ENCODE measurements at regions not wholly inside any gene's neighbourhood (a gene's known extent, or its start where the extent isn't known, plus 50 kb on each side); places are given as distances from the start of the nearest gene placed in this dataset.
"Not testable (repeated sequence)": the region's sequence is repeated elsewhere in the genome, so short reads cannot be mapped to it uniquely, and the experiment has no call there.

- H3K27me3 ChIP-seq: no peaks in the 10 kb centered on the region
- no peak overlapping the region for H3K9ac ChIP-seq
- H4K20me1 ChIP-seq: no peaks in the 10 kb centered on the region
- no peak overlapping the region for H3K27ac ChIP-seq
- TF ChIP-seq Cebpa-rat (IDR thresholded peaks at IDR 0.05): no peak
- H3K4me3 ChIP-seq: no peak overlapping the region
- H3K36me3 ChIP-seq: no peaks in the 10 kb centered on the region
- no peaks in the 10 kb centered on the region for H3K4me1 ChIP-seq
- no peaks in the 10 kb centered on the region for H3K9me3 ChIP-seq
- no peak overlapping the region for H3K4me2 ChIP-seq
Observed at GRCh38 chr11:121881806-121882205, 234.2 kb downstream of the BLID start.

- no peak overlapping the region for H3K9ac ChIP-seq
- H3K27ac ChIP-seq: no peak overlapping the region
- no peaks in the 10 kb centered on the region for H4K20me1 ChIP-seq
- H3K4me3 ChIP-seq: no peak overlapping the region
- no peaks in the 10 kb centered on the region for H3K4me1 ChIP-seq
- H3K36me3 ChIP-seq: no peaks in the 10 kb centered on the region
- no peaks in the 10 kb centered on the region for H3K9me3 ChIP-seq
- TF ChIP-seq Cebpa-rat (IDR thresholded peaks at IDR 0.05): no peak
- no peaks in the 10 kb centered on the region for H3K27me3 ChIP-seq
- H3K4me2 ChIP-seq: no peak overlapping the region
Observed at GRCh38 chr11:121877152-121877551, 238.9 kb downstream of the BLID start.

- Histone ChIP-seq H3K9ac (no peak overlapping the region), H3K27ac (no peak overlapping the region), H3K4me3 (no peak overlapping the region), H3K4me2 (no peak overlapping the region), H3K36me3 (no peaks in the 10 kb centered on the region), H3K4me1 (no peaks in the 10 kb centered on the region), H3K27me3 (no peaks in the 10 kb centered on the region), H4K20me1 (no peaks in the 10 kb centered on the region), H3K9me3 (no peaks in the 10 kb centered on the region)
- no peak for TF ChIP-seq Cebpa-rat (IDR thresholded peaks at IDR 0.05)
Observed at GRCh38 chr11:121873766-121874165, 242.2 kb downstream of the BLID start.

GRCh38 chr11:121872356-121872755 lies 243.7 kb downstream of the BLID start:
- Histone ChIP-seq H3K4me3 (no peak overlapping the region), H3K27ac (no peak overlapping the region), H3K4me2 (no peak overlapping the region)

GRCh38 chr11:121870206-121871045 lies 245.6 kb downstream of the BLID start:
- TF ChIP-seq Cebpa-rat (IDR thresholded peaks at IDR 0.05): no peak
- Histone ChIP-seq H3K4me1 (no peaks in the 10 kb centered on the region), H3K4me3 (no peak overlapping the region), H4K20me1 (no peaks in the 10 kb centered on the region), H3K27me3 (no peaks in the 10 kb centered on the region), H3K27ac (no peak overlapping the region), H3K9ac (no peak overlapping the region), H3K9me3 (no peaks in the 10 kb centered on the region), H3K36me3 (no peaks in the 10 kb centered on the region), H3K4me2 (no peak overlapping the region)

More at GRCh38 chr11:121872356-121872755, 243.7 kb downstream of the BLID start:
- H3K36me3 ChIP-seq: no peaks in the 10 kb centered on the region
- no peaks in the 10 kb centered on the region for H3K9me3 ChIP-seq
- TF ChIP-seq Cebpa-rat (IDR thresholded peaks at IDR 0.05): no peak
- H4K20me1 ChIP-seq: no peaks in the 10 kb centered on the region
- H3K27me3 ChIP-seq: no peaks in the 10 kb centered on the region
- no peaks in the 10 kb centered on the region for H3K4me1 ChIP-seq
- H3K9ac ChIP-seq: no peak overlapping the region

- no peak overlapping the region for H3K27ac ChIP-seq
- H3K36me3 ChIP-seq: no peaks in the 10 kb centered on the region
- H3K4me1 ChIP-seq: no peaks in the 10 kb centered on the region
- no peaks in the 10 kb centered on the region for H3K27me3 ChIP-seq
- TF ChIP-seq Cebpa-rat (IDR thresholded peaks at IDR 0.05): no peak
- H3K4me2 ChIP-seq: no peak overlapping the region
- no peak overlapping the region for H3K9ac ChIP-seq
- H3K9me3 ChIP-seq: no peaks in the 10 kb centered on the region
- no peak overlapping the region for H3K4me3 ChIP-seq
- H4K20me1 ChIP-seq: no peaks in the 10 kb centered on the region
Observed at GRCh38 chr11:121869478-121869877, 246.5 kb downstream of the BLID start.

- H3K27me3 ChIP-seq: no peaks in the 10 kb centered on the region
- TF ChIP-seq Cebpa-rat (IDR thresholded peaks at IDR 0.05): no peak
- H3K4me3 ChIP-seq: no peak overlapping the region
- H3K4me2 ChIP-seq: no peak overlapping the region
- no peaks in the 10 kb centered on the region for H4K20me1 ChIP-seq
- no peaks in the 10 kb centered on the region for H3K36me3 ChIP-seq
- H3K27ac ChIP-seq: no peak overlapping the region
- H3K4me1 ChIP-seq: no peaks in the 10 kb centered on the region
- H3K9ac ChIP-seq: no peak overlapping the region
- no peaks in the 10 kb centered on the region for H3K9me3 ChIP-seq
Observed at GRCh38 chr11:121866754-121867153, 249.3 kb downstream of the BLID start.

- H3K27ac ChIP-seq: no peak overlapping the region
- no peak overlapping the region for H3K9ac ChIP-seq
- H3K4me3 ChIP-seq: no peak overlapping the region
- H3K36me3 ChIP-seq: no peaks in the 10 kb centered on the region
- no peak overlapping the region for H3K4me2 ChIP-seq
- H4K20me1 ChIP-seq: no peaks in the 10 kb centered on the region
- H3K9me3 ChIP-seq: no peaks in the 10 kb centered on the region
- no peak for TF ChIP-seq Cebpa-rat (IDR thresholded peaks at IDR 0.05)
- H3K27me3 ChIP-seq: no peaks in the 10 kb centered on the region
- no peaks in the 10 kb centered on the region for H3K4me1 ChIP-seq
Observed at GRCh38 chr11:121864660-121865059, 251.4 kb downstream of the BLID start.

- Histone ChIP-seq H3K9me3 (no peaks in the 10 kb centered on the region), H4K20me1 (no peaks in the 10 kb centered on the region), H3K4me1 (no peaks in the 10 kb centered on the region), H3K27ac (no peak overlapping the region), H3K36me3 (no peaks in the 10 kb centered on the region), H3K4me3 (no peak overlapping the region), H3K9ac (no peak overlapping the region), H3K27me3 (no peaks in the 10 kb centered on the region), H3K4me2 (no peak overlapping the region)
- no peak for TF ChIP-seq Cebpa-rat (IDR thresholded peaks at IDR 0.05)
Observed at GRCh38 chr11:121863126-121863525, 252.9 kb downstream of the BLID start.

GRCh38 chr11:121855138-121855537 lies 260.9 kb downstream of the BLID start:
- H3K27ac ChIP-seq, H4K20me1 ChIP-seq, H3K4me3 ChIP-seq, H3K36me3 ChIP-seq, H3K4me1 ChIP-seq, H3K9ac ChIP-seq, H3K4me2 ChIP-seq, H3K27me3 ChIP-seq: not testable (repeated sequence)
- H3K9me3 ChIP-seq: peaks cover 11% of the 10 kb centered on the region

GRCh38 chr11:121844016-121844415 lies 272.0 kb downstream of the BLID start:
- Histone ChIP-seq H3K4me1 (no peaks in the 10 kb centered on the region), H3K4me3 (no peak overlapping the region), H3K9ac (no peak overlapping the region), H3K9me3 (no peaks in the 10 kb centered on the region), H3K27me3 (no peaks in the 10 kb centered on the region), H3K36me3 (no peaks in the 10 kb centered on the region), H4K20me1 (no peaks in the 10 kb centered on the region), H3K4me2 (no peak overlapping the region), H3K27ac (no peak overlapping the region)
- no peak for TF ChIP-seq Cebpa-rat (IDR thresholded peaks at IDR 0.05)

All from BLaER1 (cell line).